Thoracic aorta (tissue), 2 donors: ENCODE measurements at regions not wholly inside any gene's neighbourhood (a gene's known extent, or its start where the extent isn't known, plus 50 kb on each side); places are given as distances from the start of the nearest gene placed in this dataset.
"Not testable (repeated sequence)": the region's sequence is repeated elsewhere in the genome, so short reads cannot be mapped to it uniquely, and the experiment has no call there.

Experiments
- ATAC-seq: fragments of 150-250 bp; one replicate; pipeline ENCODE4 v1.8.0; 2017; ENCODE audit warnings: low read depth; ENCODE audit not compliant: insufficient number of reproducible peaks, low FRiP score
- DNase-seq: peaks from one replicate; pipeline ENCODE4 v3.0.0-alpha.2; 2020; ENCODE audit warnings: low spot score
- H3K27ac ChIP-seq, 2 donors: fragments of 200-600 bp; sonication (generic); 1 replicate in 1 of 2; 2 replicates in 1 of 2; pipeline ENCODE4 v1.5.1; 2016; ENCODE audit warnings: mild to moderate bottlenecking in 2 of 2, moderate library complexity in 2 of 2
- H3K27me3 ChIP-seq: fragments of 200-600 bp; sonication (generic); replicated peaks from 2 replicates; pipeline ENCODE4 v1.6.0; 2016; ENCODE audit warnings: mild to moderate bottlenecking; ENCODE audit not compliant: insufficient read depth
- H3K36me3 ChIP-seq: fragments of 200-600 bp; sonication (generic); one replicate; pipeline ENCODE4 v1.5.1; 2016
- H3K4me1 ChIP-seq, 2 donors: fragments of 200-600 bp; sonication (generic); 1 replicate in 1 of 2; 2 replicates in 1 of 2; pipeline versions ENCODE4 v1.5.1 to v1.6.0; 2016; ENCODE audit warnings: low read depth in 2 of 2, mild to moderate bottlenecking in 1 of 2; ENCODE audit not compliant: control insufficient read depth in 1 of 2
- H3K4me3 ChIP-seq: fragments of 200-600 bp; sonication (generic); 2 replicates; pipeline ENCODE4 v1.5.1; 2016; ENCODE audit warnings: mild to moderate bottlenecking
- H3K9me3 ChIP-seq: fragments of 200-600 bp; sonication (generic); 2 replicates; pipeline ENCODE4 v1.5.1; 2016
- CTCF ChIP-seq: fragments of 200-600 bp; sonication (generic); IDR thresholded peaks from one replicate; pipeline ENCODE4 v1.5.1; 2019; ENCODE audit warnings: antibody characterized with exemption

- no peak for ATAC-seq
- DNase-seq: no peak
- TF ChIP-seq CTCF: no peak
- Histone ChIP-seq H3K27ac (no peak overlapping the region), H3K9me3 (no peaks in the 10 kb centered on the region), H3K27me3 (no peaks in the 10 kb centered on the region), H3K4me3 (no peak overlapping the region), H3K36me3 (no peaks in the 10 kb centered on the region), H3K4me1 (no peaks in the 10 kb centered on the region)
These were observed 598.5 kb downstream of the CENPC start for GRCh38 chr4:66946761-66947160.

- no peaks in the 10 kb centered on the region for H3K9me3 ChIP-seq
- no peak for TF ChIP-seq CTCF
- no peak for ATAC-seq
- H3K27me3 ChIP-seq: no peaks in the 10 kb centered on the region
- no peak overlapping the region for H3K27ac ChIP-seq
- H3K4me3 ChIP-seq: no peak overlapping the region
- H3K4me1 ChIP-seq: no peaks in the 10 kb centered on the region
- no peaks in the 10 kb centered on the region for H3K36me3 ChIP-seq
- DNase-seq: no peak
These were observed 602.2 kb downstream of the CENPC start for GRCh38 chr4:66943112-66943511.

- not testable (repeated sequence) for H3K4me1 ChIP-seq, H3K4me3 ChIP-seq, H3K27me3 ChIP-seq, H3K9me3 ChIP-seq, DNase-seq, H3K27ac ChIP-seq, ATAC-seq, H3K36me3 ChIP-seq
These were observed 613.3 kb downstream of the CENPC start for GRCh38 chr4:66931981-66932380.

- no peaks in the 10 kb centered on the region for H3K4me1 ChIP-seq
- ATAC-seq (no peak), DNase-seq (no peak)
- TF ChIP-seq CTCF: no peak
- no peak overlapping the region for H3K27ac ChIP-seq
- H3K4me3 ChIP-seq: no peak overlapping the region
- H3K27me3 ChIP-seq: no peaks in the 10 kb centered on the region
- H3K36me3 ChIP-seq: no peaks in the 10 kb centered on the region
- no peaks in the 10 kb centered on the region for H3K9me3 ChIP-seq
These were observed 615.1 kb downstream of the CENPC start for GRCh38 chr4:66930206-66930605.

- Histone ChIP-seq H3K27me3 (no peaks in the 10 kb centered on the region), H3K9me3 (no peaks in the 10 kb centered on the region), H3K4me1 (no peaks in the 10 kb centered on the region), H3K36me3 (no peaks in the 10 kb centered on the region), H3K4me3 (no peak overlapping the region), H3K27ac (no peak overlapping the region)
- DNase-seq (no peak), ATAC-seq (no peak)
- no peak for TF ChIP-seq CTCF
These were observed 615.6 kb downstream of the CENPC start for GRCh38 chr4:66929748-66930147.

- not testable (repeated sequence) for H3K4me3 ChIP-seq, ATAC-seq, H3K27me3 ChIP-seq, H3K27ac ChIP-seq, H3K36me3 ChIP-seq, DNase-seq, H3K4me1 ChIP-seq, H3K9me3 ChIP-seq
These were observed 616.4 kb downstream of the CENPC start for GRCh38 chr4:66928881-66929280.
